ENCODE measurements at regions not wholly inside any gene's neighbourhood (a gene's known extent, or its start where the extent isn't known, plus 50 kb on each side); places are given as distances from the start of the nearest gene placed in this dataset.

DNA sequence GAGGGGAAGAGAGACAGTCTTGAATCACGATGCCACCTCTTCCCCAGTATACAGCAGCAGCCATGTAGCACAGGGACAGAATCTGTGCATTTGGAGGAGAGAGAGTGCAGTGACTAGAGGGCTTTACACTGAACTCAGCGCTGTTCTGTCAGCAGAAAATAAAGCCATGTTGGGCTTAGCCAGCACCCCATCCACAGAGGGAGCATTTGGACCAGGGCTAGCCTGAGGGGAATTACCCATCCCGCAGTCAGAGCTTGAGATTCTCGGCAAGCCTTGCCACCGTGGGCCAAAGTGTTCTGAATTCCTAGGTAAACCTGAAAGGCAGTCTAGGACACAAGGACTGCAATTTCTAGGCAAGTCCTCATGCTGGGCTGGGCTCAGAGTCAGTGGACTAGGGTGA lies 120.4 kb upstream of the CNOT2 start:
- TF ChIP-seq, protein P1, sequence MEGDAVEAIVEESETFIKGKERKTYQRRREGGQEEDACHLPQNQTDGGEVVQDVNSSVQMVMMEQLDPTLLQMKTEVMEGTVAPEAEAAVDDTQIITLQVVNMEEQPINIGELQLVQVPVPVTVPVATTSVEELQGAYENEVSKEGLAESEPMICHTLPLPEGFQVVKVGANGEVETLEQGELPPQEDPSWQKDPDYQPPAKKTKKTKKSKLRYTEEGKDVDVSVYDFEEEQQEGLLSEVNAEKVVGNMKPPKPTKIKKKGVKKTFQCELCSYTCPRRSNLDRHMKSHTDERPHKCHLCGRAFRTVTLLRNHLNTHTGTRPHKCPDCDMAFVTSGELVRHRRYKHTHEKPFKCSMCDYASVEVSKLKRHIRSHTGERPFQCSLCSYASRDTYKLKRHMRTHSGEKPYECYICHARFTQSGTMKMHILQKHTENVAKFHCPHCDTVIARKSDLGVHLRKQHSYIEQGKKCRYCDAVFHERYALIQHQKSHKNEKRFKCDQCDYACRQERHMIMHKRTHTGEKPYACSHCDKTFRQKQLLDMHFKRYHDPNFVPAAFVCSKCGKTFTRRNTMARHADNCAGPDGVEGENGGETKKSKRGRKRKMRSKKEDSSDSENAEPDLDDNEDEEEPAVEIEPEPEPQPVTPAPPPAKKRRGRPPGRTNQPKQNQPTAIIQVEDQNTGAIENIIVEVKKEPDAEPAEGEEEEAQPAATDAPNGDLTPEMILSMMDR (conservative IDR thresholded peaks at IDR 0.05) = no peak
- no peak for TF ChIP-seq EZH2 (IDR thresholded peaks at IDR 0.05; ENCODE audit: low read depth)

Data from PC-9 (cell line).